ENCODE measurements at regions not wholly inside any gene's neighbourhood (a gene's known extent, or its start where the extent isn't known, plus 50 kb on each side); places are given as distances from the start of the nearest gene placed in this dataset.

DNA sequence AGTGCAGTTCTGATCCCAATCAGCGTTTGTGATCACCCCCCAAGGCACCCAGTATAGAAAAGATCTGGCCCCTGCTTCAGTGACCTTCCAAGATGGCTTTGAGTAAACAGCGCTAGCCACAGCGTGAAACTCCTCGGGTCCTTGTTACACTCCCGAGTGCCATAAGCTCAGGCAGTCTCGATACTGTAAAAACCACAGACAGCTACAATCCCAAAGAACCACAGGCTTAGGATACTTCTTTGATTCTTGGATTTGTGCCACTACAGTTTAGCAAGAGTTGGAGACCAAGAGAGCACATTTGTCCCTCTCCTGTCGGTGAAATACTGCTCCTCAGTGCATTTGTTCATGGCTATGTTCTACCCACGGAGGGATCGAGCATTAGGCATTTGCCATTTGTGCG lies 352.5 kb upstream of the ZNF521 start:
- no peak for DNase-seq
- TF ChIP-seq GATA1 (IDR thresholded peaks at IDR 0.05; ENCODE audit: low read depth, low read length) (no peak), POLR2A (IDR thresholded peaks at IDR 0.05; ENCODE audit: low read length) (no peak)

DNA sequence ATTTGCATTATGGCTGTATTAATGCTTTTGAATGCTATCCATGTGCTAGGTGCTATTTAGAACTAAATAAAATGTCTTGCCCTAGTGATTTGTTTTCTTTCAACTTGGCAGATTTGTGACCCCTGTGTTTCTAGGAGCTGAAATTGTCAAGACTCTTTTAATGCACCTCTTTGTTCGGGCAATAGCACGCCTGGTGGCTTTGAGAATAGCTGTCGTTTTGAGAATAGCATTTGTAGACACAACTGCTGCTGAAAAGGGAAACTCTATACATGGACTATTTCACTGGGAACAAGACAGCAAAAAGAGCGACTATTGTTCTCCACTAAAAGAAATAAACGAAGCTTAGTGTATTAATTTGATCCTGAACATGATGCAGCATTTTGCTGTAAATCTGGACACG lies 352.1 kb upstream of the ZNF521 start:
- TF ChIP-seq POLR2A (IDR thresholded peaks at IDR 0.05; ENCODE audit: low read length) (no peak), GATA1 (IDR thresholded peaks at IDR 0.05; ENCODE audit: low read depth, low read length) (no peak)
- DNase-seq, result no peak

DNA sequence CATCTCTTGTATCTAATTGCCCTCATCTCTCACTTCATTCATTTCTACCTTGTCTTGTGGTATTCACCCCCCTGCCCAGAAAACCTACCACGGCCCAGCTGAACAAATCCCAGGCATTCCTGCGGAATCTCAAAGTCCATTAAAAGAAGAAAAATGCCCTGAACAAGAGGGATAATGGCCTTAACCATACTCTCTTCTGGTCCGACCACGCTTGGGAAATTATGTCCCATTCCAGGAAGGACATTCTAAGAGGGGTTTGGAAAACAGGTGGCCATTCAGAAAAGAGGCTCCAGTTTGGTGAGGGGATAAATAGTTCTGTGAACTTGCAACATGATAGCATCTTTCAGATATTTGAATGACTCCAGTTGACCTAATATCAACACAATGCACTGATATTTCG lies 349.9 kb upstream of the ZNF521 start:
- no peak for TF ChIP-seq GATA1 (IDR thresholded peaks at IDR 0.05; ENCODE audit: low read depth, low read length)
- no peak for TF ChIP-seq POLR2A (IDR thresholded peaks at IDR 0.05; ENCODE audit: low read length)
- no peak for DNase-seq

DNA sequence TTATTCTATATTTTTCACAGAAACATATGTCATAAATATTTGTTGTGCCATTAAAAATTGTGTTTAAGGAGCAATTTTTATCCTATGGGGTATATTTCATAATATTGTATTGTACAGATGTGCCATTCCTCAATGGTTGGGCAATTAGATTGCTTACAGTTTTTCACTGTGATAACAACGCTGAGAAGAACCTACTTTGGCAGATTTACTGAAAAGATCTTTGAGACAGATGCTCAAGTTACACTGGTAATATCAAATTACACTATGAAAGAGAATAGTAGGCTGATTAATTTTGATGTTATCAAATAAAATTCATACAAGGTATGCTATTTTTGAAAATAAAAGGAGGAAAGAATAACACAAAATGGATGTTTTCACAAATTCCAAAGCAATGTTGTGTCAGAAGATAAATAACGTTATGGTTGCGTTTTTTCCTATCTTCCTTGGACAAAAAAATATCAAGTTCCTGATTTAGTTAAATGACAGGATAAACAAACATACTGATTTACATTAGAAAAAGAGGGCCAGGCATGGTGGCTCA lies 335.1 kb upstream of the ZNF521 start:
- no peak for DNase-seq
- no peak for TF ChIP-seq GATA1 (IDR thresholded peaks at IDR 0.05; ENCODE audit: low read depth, low read length)
- TF ChIP-seq POLR2A (IDR thresholded peaks at IDR 0.05; ENCODE audit: low read length), result no peak

DNA sequence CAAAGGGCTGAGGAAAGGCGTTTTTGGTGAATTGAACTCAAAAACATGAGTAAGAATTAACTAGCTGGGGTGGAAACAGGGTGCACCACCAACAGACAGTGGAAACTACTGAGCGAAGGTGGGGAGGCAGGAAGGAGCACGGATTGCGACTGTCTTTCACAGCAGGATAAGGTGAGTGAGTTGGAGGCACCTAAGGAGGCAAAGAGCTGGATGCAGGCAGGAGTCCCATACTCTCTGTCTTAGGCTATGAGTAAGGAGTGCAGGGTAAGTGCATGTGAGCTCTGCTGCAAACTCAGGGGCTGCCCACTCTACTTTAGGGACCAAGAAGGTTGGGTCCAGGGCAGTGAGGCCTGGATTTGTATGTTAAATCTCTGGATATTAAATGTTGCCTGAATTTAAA lies 333.1 kb upstream of the ZNF521 start:
- DNase-seq, result no peak
- TF ChIP-seq POLR2A (IDR thresholded peaks at IDR 0.05; ENCODE audit: low read length), result no peak
- no peak for TF ChIP-seq GATA1 (IDR thresholded peaks at IDR 0.05; ENCODE audit: low read depth, low read length)

DNA sequence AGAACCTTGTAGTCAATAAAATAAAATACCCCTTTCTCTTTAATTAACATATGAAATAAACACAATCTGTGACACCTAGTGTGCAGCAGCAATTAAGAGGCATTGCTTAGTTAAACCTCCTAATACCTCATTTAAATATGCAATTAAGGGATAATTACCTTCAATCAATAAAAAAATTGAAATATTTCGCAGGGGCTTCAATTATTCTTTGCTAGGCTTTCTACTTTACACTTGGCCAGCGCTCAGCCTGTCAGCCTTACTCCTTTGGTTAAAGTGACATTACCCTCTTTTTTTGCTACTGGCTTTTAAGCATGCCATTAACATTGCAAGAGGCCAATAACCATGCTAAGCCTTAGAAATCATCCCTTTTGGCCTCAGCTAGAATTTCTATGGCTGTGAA lies 327.5 kb upstream of the ZNF521 start:
- TF ChIP-seq POLR2A (IDR thresholded peaks at IDR 0.05; ENCODE audit: low read length), result no peak
- TF ChIP-seq GATA1 (IDR thresholded peaks at IDR 0.05; ENCODE audit: low read depth, low read length), result no peak
- no peak for DNase-seq

DNA sequence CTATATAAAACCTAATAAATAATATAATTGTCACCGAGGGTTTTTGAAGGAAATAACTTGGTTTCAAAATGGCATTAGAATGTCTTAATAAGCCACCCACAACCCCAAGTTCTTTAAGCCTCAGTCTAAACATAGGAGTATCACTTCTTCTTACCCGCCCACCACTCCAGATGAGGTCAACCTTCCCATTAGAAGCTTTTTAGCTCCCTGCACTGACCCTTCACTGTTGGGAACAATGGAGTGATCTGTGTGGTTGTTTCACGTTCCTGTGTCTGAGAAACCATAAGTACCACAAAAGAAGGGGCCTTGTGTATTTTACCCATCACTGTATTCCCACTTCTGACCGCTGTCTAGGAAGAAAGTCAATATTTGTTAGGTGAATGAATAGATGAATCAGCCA lies 326.3 kb upstream of the ZNF521 start:
- no peak for TF ChIP-seq GATA1 (IDR thresholded peaks at IDR 0.05; ENCODE audit: low read depth, low read length)
- TF ChIP-seq POLR2A (IDR thresholded peaks at IDR 0.05; ENCODE audit: low read length), result no peak
- DNase-seq, result no peak

DNA sequence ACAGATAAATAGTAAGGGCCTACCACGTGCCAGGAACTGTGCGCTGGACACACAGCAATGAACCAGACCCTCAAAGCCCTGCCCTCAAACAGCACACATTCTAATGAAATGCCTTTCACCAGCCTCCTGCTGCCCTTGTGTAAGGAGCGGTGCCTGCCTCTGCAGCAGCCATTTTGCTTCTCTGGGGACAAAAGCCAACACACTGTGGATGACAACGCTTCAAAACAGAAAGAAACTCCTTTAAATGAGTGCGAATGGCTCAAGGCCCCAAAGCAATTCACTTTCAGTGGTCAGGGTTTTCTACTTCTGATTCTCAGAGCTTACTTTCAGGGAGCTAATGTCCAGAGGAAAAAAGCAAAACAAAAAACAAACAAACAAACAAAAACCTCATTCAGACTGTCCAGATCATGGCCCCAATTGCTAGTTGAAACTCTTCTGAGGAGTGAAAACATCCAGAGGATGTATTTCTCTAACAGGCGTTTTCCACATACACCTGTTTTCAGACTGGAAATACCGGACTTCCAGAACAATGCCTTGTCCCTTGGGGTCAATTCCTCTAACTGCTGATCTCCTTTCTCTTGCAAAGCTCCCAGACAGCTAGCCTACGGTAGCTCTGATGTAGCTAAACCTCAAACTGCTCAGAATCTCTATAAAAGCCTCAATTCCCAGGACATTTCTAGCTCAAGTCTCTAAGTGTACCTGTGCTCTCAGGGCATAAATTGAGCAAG lies 323.3 kb upstream of the ZNF521 start:
- TF ChIP-seq GATA1 (IDR thresholded peaks at IDR 0.05; ENCODE audit: low read depth, low read length), result no peak
- TF ChIP-seq POLR2A (IDR thresholded peaks at IDR 0.05; ENCODE audit: low read length), result no peak
- DNase-seq, result no peak

DNA sequence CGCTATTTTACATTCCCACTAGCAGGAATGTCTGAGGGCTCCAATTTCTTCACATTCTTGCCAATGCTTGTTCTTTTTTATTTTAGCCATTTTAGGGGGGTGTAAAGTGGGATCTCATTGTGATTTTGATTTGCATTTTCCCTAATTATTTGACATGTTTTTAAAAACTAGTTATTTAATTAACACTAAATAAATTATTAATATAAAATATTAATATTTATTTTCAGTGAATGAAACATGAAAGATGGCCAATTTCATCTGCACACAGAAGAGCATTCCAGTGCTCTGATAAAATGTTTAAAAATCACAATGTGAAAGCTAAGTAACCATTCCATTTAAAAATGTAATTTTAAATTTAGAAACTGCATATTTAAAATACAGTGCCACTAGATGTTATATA lies 322.2 kb upstream of the ZNF521 start:
- DNase-seq, result no peak
- TF ChIP-seq POLR2A (IDR thresholded peaks at IDR 0.05; ENCODE audit: low read length) (no peak), GATA1 (IDR thresholded peaks at IDR 0.05; ENCODE audit: low read depth, low read length) (no peak)

DNA sequence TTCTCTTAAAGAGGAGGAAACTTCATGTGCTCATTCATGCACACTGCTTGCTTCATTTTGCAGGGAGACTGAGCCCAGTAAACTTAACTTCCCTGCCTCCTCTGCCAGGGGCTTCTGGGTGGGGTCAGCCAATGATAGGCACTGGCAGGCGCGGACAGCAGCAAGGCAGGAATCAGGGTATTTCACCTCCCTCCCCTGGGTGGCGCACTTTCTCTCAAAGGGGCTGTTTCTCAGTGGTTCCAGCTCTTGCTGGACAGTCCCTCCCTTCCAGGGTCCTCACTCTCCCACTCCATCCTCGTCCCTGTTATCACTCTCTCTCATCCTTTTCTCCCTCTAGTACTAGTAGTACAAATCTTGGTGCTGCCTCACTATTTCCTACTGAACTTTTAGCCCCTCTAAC lies 320.5 kb upstream of the ZNF521 start:
- TF ChIP-seq GATA1 (IDR thresholded peaks at IDR 0.05; ENCODE audit: low read depth, low read length) (no peak), POLR2A (IDR thresholded peaks at IDR 0.05; ENCODE audit: low read length) (no peak)

DNA sequence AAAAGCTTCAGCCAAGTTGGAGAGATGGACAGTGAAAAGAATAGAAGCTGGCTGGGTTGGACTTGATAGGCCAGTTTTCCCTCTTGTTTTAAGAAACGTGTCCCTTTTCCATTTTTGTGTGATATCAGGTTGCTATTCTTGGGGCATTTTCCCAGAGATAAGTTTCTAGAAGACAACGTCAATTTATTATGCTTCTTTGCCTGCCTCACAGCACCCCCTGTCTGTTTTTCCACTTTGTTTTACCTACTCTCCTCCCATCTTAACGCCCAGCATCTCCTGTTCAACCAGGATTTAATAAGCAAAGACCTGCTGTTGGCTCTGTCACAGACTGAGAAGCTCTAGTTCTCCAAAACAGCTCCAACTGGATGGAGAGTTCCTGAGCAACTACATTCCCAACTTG lies 317.8 kb upstream of the ZNF521 start:
- TF ChIP-seq POLR2A (IDR thresholded peaks at IDR 0.05; ENCODE audit: low read length) (no peak), GATA1 (IDR thresholded peaks at IDR 0.05; ENCODE audit: low read depth, low read length) (no peak)
- peak in 1 of 2 experiments; percentile 11 for DNase-seq

More for the DNA sequence above, 320.5 kb upstream of the ZNF521 start:
- DNase-seq, result peak; percentile 10 to 16

DNA sequence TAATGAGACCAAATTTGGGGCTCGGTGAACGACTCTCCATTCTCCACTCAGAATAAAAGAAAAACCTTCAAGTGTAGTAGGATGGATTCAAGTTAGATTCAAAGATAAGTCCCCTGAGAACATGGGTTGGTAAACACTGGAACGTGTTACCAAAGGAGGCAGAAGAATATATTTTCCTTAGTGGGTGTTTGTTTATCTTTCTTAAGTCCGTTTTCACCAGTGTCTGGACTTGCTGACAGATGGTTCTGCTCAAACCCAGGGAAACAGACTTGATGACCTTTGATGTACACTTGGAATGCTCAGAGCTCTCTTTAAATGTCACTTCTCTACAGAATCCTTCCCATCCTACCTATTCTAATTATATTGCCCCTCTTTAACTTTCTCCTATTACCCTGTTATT lies 310.3 kb upstream of the ZNF521 start:
- TF ChIP-seq GATA1 (IDR thresholded peaks at IDR 0.05; ENCODE audit: low read depth, low read length) (no peak), POLR2A (IDR thresholded peaks at IDR 0.05; ENCODE audit: low read length) (no peak)
- DNase-seq, result no peak

DNA sequence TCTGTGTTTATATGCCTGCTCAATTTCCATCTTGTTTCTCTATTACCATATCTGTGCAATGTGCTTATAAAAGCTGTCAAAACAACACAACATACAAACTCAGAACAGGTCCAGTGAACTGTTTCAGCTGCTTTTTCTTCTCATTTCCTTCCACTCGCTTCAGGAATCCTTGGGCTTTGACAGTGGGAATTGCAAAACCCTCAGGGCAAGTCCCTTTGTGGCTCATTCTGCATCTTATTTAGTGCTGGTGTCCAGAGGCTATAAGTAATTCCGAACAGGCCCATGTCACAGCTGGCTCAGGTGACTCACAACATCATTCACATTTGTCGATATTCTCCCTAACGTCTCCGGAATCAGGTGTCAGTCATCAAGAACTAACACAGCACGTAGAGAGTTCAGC lies 309.9 kb upstream of the ZNF521 start:
- no peak for TF ChIP-seq GATA1 (IDR thresholded peaks at IDR 0.05; ENCODE audit: low read depth, low read length)
- TF ChIP-seq POLR2A (IDR thresholded peaks at IDR 0.05; ENCODE audit: low read length), result no peak
- DNase-seq, result no peak

DNA sequence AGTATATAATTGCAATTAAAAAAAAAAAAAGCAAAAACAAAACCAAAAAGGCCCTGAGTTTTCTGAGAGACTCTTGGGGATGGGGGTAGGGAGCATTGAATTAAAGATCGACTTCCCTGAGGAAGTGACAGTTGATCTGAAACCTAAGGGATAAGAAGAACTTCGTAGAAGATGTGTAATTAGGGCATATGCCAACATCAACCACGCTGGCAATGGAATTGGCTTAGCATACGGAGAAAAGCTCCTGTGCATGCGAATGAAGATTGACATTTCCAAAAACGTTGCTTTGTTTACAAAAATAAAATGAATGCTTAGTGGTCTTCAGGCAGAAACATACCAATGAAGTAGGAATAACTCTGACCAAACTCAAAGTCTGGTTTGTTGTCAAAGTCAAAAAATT lies 307.6 kb upstream of the ZNF521 start:
- no peak for TF ChIP-seq GATA1 (IDR thresholded peaks at IDR 0.05; ENCODE audit: low read depth, low read length)
- TF ChIP-seq POLR2A (IDR thresholded peaks at IDR 0.05; ENCODE audit: low read length), result no peak
- DNase-seq, result no peak

DNA sequence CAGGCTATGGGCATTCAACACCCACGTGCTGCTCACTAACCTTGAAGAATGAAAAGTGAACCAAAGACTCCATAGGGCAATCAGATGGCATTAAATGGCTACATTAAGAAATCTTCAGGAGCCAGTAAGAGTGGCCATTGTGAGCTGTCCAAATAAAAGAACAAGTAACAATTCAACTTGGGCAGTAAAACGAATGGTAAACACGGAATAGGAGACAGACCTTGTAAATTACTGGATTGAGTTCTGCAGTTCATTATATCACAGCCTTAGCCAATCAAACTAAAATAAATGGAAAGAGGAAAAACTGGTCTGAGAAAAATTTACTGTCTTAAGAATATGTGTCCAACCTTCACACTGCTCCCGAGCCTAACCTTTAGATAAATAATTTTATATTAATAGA lies 306.5 kb upstream of the ZNF521 start:
- DNase-seq, result no peak
- TF ChIP-seq GATA1 (IDR thresholded peaks at IDR 0.05; ENCODE audit: low read depth, low read length) (no peak), POLR2A (IDR thresholded peaks at IDR 0.05; ENCODE audit: low read length) (no peak)
